ENCODE measurements at regions not wholly inside any gene's neighbourhood (a gene's known extent, or its start where the extent isn't known, plus 50 kb on each side); places are given as distances from the start of the nearest gene placed in this dataset.

GRCh38 chr3:180184816-180185215 is 148.1 kb upstream of the PEX5L start:
- TF ChIP-seq CTCF (IDR thresholded peaks at IDR 0.05 in 8 of 11, conservative IDR thresholded peaks at IDR 0.05 in 3 of 11) (no peak), POLR2A (IDR thresholded peaks at IDR 0.05) (no peak), POLR2AphosphoS5 (IDR thresholded peaks at IDR 0.05) (no peak)
